ENCODE measurements at regions not wholly inside any gene's neighbourhood (a gene's known extent, or its start where the extent isn't known, plus 50 kb on each side); places are given as distances from the start of the nearest gene placed in this dataset.
"Not testable (repeated sequence)": the region's sequence is repeated elsewhere in the genome, so short reads cannot be mapped to it uniquely, and the experiment has no call there.

- H3K27ac ChIP-seq: peak overlapping the region; percentile 39
- DNase-seq (ENCODE audit: low read depth, low spot score): peak; percentile 24
Observed at GRCh38 chr12:69027411-69027881, 94.5 kb upstream of the CPM start.

- no peak for DNase-seq (ENCODE audit: low read depth, low spot score)
- no peak overlapping the region for H3K27ac ChIP-seq
Observed at GRCh38 chr12:69028941-69029729, 96.2 kb upstream of the CPM start.

GRCh38 chr12:69030321-69030720 is 97.3 kb upstream of the CPM start:
- H3K27ac ChIP-seq: no peak overlapping the region

GRCh38 chr12:69036533-69036932 is 103.6 kb upstream of the CPM start:
- H3K27ac ChIP-seq: no peak overlapping the region
- DNase-seq (ENCODE audit: low read depth, low spot score): no peak

More at GRCh38 chr12:69030321-69030720, 97.3 kb upstream of the CPM start:
- no peak for DNase-seq (ENCODE audit: low read depth, low spot score)

- no peak overlapping the region for H3K27ac ChIP-seq
- no peak for DNase-seq (ENCODE audit: low read depth, low spot score)
Observed at GRCh38 chr12:69036999-69037398, 104.0 kb upstream of the CPM start.

DNA sequence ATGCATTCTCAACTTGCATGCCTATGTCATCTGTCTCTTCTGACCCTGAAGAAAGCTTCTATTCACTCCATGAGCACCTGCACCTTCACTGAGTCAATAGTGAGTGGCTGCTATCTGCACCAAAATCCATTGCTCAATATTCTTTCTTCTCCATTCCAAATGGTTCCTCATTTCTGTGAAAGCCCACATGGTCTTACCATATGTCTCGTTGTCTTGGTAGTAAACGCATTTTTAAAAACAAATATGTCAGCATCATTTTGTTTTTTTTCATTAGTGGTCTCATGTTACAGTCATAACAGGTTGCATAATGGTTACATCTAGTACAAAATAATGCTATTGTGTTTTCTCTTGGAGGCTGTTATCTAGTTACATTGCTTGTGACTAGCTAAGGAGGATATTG is 106.9 kb upstream of the CPM start:
- no peak overlapping the region for H3K27ac ChIP-seq
- no peak for DNase-seq (ENCODE audit: low read depth, low spot score)

DNA sequence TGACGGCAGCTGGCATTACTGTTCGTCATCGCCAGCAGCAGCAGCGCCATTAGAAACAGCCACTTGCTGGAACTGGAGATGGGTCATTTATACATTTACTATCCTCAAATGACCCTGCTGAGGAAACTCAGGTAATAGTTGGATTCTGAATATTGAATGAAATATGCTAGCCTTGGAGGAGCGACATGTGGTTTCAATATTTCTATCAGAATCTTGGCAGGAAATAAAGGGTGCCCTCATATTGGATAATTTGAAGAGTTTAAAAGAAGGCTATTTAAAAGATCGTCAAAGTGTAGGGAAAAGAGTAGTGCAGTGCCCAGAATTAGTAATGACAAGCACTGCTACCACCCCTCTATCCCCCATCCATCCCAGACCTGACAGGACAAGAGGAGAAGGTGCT is 109.6 kb upstream of the CPM start:
- no peak for DNase-seq (ENCODE audit: low read depth, low spot score)
- no peak overlapping the region for H3K27ac ChIP-seq

DNA sequence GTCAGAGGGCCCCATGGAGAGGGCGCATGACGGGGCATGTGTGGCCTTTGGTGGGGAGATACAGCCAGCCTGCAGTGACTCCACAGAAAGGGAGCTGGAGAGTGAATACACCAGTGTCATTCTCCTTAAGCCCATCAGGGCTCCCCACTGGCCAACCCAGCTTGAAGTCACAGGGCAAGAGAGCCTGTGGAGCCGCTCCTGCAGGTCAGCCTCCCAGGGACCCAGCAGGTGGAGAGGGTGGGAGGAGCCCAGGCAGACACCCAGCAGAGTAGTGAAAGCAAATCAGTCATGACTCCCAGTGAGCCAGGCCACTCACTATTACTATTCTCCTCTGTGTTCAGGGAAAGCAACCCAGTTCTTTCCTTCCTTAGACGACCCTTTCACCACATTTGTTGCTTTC is 110.0 kb upstream of the CPM start:
- no peak for DNase-seq (ENCODE audit: low read depth, low spot score)
- H3K27ac ChIP-seq: no peak overlapping the region

DNA sequence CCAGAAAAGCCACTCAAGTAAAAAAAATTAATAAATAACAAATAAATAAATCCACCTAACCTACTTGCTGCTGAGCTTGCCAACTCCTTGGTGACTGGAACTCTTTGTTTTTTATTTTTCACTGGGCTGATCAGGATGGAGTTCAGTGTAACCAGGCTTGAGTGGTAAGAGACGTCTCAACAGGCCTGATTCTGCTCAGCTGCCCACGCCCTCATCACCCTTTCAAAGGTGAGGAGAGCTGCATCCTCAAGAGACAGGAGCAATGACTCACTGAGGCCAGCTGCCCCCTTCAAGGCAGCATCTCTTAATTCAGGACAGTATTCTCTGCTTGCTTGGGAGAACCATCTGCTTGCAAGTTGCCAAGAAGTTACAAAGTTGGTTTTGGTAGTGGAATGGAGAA is 111.9 kb upstream of the CPM start:
- H3K27ac ChIP-seq: no peak overlapping the region
- DNase-seq (ENCODE audit: low read depth, low spot score): no peak

DNA sequence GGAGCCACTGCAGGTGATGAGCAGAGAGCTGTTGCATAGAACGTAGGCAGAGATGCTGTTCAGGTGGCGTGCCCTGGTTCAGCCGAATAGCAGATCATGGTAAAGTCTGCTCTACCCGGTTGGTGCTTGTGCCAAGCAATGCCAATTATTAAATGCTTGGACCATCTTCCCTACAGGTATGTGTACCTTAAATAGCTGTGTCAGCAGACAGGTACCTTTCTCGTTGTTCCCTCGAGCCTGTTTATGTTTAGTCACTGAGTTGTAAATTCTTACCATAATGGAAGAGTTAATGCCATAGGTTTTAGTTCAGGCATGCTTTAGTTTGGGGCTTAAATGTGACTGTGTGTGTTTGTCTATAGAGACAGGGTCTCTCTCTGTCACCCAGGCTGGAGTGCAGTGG is 112.5 kb upstream of the CPM start:
- no peak overlapping the region for H3K27ac ChIP-seq
- no peak for DNase-seq (ENCODE audit: low read depth, low spot score)

GRCh38 chr12:69046363-69046762 is 113.4 kb upstream of the CPM start:
- DNase-seq (ENCODE audit: low read depth, low spot score): no peak

DNA sequence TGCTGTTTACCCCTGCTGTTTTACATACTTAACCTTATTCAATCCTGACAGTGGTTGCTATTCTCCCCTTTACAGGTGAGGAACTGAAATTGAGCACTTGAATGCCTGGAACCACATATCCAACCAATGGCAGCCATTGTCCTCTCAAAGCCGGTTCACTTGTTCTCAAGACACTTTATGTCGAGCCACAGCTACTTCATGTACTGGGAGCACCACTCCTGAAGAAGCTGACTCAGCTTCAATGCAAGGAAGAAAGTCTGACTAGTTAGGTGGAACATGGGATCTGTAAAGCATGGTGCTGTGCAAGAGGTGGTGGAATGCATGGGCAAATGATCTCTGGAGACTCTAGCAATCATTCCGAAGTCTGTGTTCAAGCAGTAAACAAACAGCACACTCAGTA is 113.9 kb upstream of the CPM start:
- no peak overlapping the region for H3K27ac ChIP-seq
- DNase-seq (ENCODE audit: low read depth, low spot score): no peak

More at GRCh38 chr12:69046363-69046762, 113.4 kb upstream of the CPM start:
- no peak overlapping the region for H3K27ac ChIP-seq

DNA sequence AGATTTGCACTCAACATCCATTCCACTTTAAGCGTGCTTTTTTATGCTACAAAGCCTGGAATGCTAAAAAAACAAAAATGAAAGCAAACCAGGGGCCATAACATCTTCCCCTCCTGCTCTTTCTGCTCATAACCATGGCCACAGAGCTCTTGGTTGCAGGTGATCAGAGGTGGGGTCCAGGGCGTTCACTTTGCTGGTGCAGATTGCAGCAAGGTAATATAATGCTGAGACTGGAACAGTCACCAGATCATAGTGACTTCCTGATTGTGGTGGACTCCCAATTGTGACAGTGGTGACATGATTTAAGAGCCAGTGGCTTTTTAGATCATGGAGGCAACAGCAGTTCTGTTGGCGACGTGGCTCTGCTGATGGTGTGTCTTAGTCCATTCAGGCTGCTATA is 115.0 kb upstream of the CPM start:
- DNase-seq (ENCODE audit: low read depth, low spot score): no peak

DNA sequence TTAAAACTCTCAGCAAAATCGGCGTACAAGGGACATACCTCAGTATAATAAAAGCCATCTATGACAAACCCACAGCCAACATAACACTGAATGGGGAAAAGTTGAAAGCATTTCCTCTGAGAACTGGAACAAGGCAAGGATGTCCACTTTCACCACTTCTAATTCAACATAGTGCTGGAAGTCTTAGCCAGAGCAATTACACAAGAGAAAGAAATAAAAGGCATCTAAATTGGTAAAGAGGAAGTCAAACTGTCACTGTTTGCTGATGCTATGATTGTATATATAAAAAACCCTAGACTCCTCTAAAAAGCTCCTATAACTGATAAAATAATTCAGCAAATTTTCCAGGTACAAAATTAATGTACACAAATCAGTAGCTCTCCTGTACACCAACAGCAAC is 116.9 kb upstream of the CPM start:
- not testable (repeated sequence) for H3K27ac ChIP-seq; DNase-seq (ENCODE audit: low read depth, low spot score)

More for the DNA sequence above, 115.0 kb upstream of the CPM start:
- H3K27ac ChIP-seq: no peak overlapping the region

DNA sequence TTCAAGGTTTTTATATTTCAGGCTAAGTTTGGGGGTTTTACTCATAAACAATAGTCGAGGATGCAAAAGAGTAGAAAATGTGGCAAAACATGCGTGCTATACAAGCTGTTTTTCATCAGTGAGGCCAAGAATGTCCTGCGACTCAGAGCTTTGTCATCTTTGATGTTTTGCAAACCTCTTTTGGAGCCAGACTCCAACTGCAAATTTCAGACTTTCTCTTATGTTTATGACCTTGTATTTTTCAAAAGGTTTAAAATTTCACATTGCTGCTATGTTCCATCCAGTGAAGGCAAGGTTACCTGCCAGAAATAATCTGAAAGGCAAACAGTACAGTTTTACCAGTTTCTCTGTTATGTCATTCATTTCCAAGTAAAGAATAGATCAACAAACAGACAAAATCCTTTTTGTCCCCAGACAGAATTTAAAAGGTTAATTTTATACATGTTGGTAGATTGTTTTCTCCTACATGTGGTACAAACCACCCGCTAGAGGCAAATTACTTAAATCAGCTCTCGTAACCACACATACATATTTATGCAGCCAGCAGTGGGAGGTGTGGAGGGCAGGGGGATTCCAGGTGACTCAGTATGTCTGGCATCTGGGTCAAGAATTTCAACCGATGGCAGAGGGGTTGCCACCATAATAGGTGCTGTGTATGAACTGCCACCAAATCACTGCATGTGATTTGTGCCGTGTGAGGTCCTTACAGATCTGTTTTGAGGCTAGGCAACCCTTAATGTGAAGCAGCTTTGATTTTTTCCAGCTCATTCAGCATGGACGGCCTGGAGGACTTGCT is 119.8 kb upstream of the CPM start:
- no peak for DNase-seq (ENCODE audit: low read depth, low spot score)
- H3K27ac ChIP-seq: no peak overlapping the region

DNA sequence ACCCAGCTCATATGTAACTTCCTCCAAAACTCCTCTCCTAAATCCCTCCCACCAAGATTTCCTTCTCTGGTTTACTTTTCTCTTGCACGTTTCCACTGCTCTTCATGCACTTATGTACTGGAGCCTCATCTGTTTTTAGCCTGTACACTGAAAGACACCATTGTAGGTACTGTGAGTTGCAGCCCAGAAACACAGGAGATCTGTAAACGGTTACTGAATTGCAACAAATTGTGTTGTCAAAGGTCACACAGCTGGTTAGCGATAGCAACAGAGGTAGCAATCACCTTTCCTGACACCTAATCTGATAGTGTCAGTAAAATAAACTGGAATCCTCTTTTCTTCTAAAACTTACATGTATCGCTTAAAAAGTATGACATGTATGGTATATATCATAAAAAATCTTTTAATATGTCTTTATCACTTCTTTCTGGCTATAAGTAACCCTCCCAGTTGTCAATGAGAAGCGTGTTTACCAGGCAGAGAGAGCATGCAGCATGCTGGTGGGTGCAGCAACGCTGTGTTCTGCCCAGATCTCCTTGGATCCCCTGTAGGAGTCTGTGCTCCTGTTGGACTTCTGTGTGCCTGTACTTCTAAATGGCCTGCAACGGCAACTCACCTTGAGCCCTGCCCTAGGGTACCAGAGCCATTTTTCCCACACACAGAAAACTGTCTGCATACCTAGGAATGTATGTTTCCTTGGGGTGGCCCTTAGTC is 121.5 kb upstream of the CPM start:
- DNase-seq (ENCODE audit: low read depth, low spot score): no peak
- H3K27ac ChIP-seq: no peak overlapping the region

DNA sequence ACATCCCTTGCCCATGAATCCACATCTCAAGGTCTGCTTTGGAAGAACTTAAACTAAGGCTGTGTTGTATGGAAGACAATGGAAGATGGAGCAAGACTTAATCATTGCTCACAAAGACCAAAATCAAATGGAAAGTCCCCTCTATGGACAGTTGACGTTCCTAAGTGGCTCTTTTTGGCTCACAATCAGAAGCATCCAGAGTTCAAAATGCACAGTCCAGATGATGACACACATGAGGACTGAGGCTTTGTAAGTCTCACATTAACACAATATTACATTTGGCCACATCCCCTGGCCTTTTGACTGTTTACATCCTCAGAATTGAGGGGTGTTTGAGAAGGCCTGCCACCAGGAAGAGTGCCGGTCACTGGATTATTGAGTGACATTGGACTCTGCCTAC is 122.3 kb upstream of the CPM start:
- no peak overlapping the region for H3K27ac ChIP-seq
- no peak for DNase-seq (ENCODE audit: low read depth, low spot score)

DNA sequence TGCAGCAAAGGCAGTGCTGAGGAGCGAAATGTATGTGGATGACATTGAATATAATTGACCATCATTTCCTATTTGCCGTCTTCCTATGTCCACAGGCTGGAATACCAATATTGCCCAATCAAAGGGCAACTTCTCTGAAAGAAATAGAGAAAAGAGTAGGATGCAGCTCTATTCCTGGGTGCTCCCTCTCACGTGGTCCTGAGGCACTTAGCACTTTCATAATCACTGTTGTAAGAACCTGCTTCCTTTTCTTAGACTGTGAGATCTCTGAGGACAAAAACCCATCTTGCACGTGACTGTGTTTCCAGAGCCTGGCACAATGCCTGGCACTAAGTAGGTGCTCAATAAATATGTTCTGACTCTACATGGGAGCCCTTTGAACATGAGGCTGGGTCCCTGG is 122.7 kb upstream of the CPM start:
- DNase-seq (ENCODE audit: low read depth, low spot score): no peak
- H3K27ac ChIP-seq: no peak overlapping the region

GRCh38 chr12:69056743-69057515 is 124.0 kb upstream of the CPM start:
- no peak overlapping the region for H3K27ac ChIP-seq
- no peak for DNase-seq (ENCODE audit: low read depth, low spot score)

- no peak overlapping the region for H3K27ac ChIP-seq
- no peak for DNase-seq (ENCODE audit: low read depth, low spot score)
Observed at GRCh38 chr12:69057742-69058141, 124.8 kb upstream of the CPM start.

Measured in epithelial cell of prostate (primary cell).